HEK293 (cell line): ENCODE measurements at regions not wholly inside any gene's neighbourhood (a gene's known extent, or its start where the extent isn't known, plus 50 kb on each side); places are given as distances from the start of the nearest gene placed in this dataset.

Experiments used
- KLF16 ChIP-seq: fragments of 450-650 bp; formaldehyde crosslinking; IDR thresholded peaks from 2 replicates; pipeline ENCODE4 v1.5.1; 2017; ENCODE audit warnings: missing biosample characterization, missing genetic modification characterization
- MEIS1 ChIP-seq: sonication (generic); formaldehyde crosslinking; IDR thresholded peaks from 2 replicates; pipeline ENCODE4 v1.8.1; 2022; ENCODE audit warnings: missing genetic modification reagents, mild to moderate bottlenecking, borderline replicate concordance
- MYNN ChIP-seq: fragments of 450-650 bp; formaldehyde crosslinking; IDR thresholded peaks from 2 replicates; pipeline ENCODE4 v1.5.1; 2016; ENCODE audit warnings: missing biosample characterization, missing genetic modification characterization, borderline replicate concordance
- TCF7L2 ChIP-seq: IDR thresholded peaks from 2 replicates; pipeline ENCODE4 v1.6.1; 2011; ENCODE audit warnings: low read depth, mild to moderate bottlenecking, inconsistent platforms, low read length, moderate library complexity, borderline replicate concordance
- YY1 ChIP-seq: fragments of 450-650 bp; formaldehyde crosslinking; IDR thresholded peaks from 2 replicates; pipeline ENCODE4 v1.5.1; 2018; ENCODE audit warnings: missing biosample characterization, missing genetic modification characterization
- ZNF510 ChIP-seq: fragments of 450-650 bp; formaldehyde crosslinking; IDR thresholded peaks from 2 replicates; pipeline ENCODE4 v1.5.1; 2018; ENCODE audit warnings: mild to moderate bottlenecking, missing genetic modification characterization, missing biosample characterization; ENCODE audit not compliant: insufficient replicate concordance
- ZNF549 ChIP-seq: fragments of 450-650 bp; IDR thresholded peaks from 2 replicates; pipeline ENCODE4 v1.5.1; 2018; ENCODE audit warnings: missing biosample characterization, missing genetic modification characterization, mild to moderate bottlenecking, inconsistent platforms, moderate library complexity
- ZNF701 ChIP-seq: fragments of 450-650 bp; formaldehyde crosslinking; IDR thresholded peaks from 2 replicates; pipeline ENCODE4 v1.5.1; 2016; ENCODE audit warnings: missing biosample characterization, missing genetic modification characterization
- ZNF707 ChIP-seq: fragments of 450-650 bp; formaldehyde crosslinking; IDR thresholded peaks from 2 replicates; pipeline ENCODE4 v1.5.1; 2016; ENCODE audit warnings: missing biosample characterization, missing genetic modification characterization
- ZNF776 ChIP-seq: fragments of 450-650 bp; formaldehyde crosslinking; IDR thresholded peaks from 2 replicates; pipeline ENCODE4 v1.5.0; 2017; ENCODE audit warnings: missing biosample characterization, missing genetic modification characterization, borderline replicate concordance
- ZNF792 ChIP-seq: fragments of 450-650 bp; formaldehyde crosslinking; IDR thresholded peaks from 2 replicates; pipeline ENCODE4 v1.5.1; 2016; ENCODE audit warnings: missing biosample characterization, missing genetic modification characterization
- TF ChIP-seq, protein P1 (sequence below): fragments of 450-650 bp; formaldehyde crosslinking; IDR thresholded peaks from 2 replicates; pipeline ENCODE4 v1.5.1; 2016; ENCODE audit warnings: missing biosample characterization, missing genetic modification characterization
- TF ChIP-seq, protein P2 (sequence below): sonication (generic); formaldehyde crosslinking; IDR thresholded peaks from 2 replicates; pipeline ENCODE4 v1.8.1; 2022; ENCODE audit warnings: mild to moderate bottlenecking, moderate library complexity, missing genetic modification reagents

DNA sequence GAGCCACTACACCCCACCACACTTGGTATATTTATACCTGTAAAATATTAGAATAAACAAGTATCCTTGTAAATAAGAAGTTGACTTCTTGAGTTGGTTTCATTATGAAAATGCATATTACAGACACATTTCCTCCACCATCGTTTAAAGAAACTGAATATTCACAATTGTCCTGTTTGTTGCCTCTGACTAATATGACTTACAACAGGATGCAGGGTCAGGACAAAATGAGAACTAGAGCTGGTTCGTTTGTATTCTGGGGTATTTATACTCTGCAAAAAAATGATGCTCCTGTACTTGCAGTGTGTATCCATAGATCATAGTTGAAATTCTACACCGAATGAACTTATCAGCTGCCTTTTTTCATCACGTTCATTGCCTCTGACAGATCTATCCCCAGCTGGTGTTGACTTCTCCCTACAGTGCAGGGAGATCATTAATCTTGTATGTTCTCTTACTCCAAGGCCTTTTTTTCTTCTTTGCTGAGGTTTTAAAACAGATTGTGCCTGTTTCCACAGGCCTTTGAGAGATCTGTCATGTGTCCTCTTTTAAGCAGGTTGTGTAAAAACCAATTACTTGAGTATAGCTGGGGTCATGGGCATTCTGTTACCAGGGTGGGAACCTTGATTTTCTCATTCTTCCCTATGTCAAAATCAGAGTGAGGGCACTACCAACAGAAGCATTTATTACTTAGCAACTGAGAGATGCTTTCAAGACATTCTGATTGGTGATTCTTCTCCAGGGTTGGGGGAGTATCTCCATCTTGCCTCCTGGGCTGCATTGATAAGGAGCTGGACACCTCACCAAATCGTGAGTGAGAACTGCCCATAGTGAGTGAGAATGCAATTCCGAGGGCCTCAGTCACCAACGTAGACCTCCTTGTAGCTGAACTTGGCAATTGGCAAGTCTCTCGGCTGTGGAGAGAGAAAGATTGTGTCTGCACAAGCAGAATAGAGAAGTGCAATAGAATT is 78.8 kb upstream of the CD83 start:
- TF ChIP-seq, protein P1, sequence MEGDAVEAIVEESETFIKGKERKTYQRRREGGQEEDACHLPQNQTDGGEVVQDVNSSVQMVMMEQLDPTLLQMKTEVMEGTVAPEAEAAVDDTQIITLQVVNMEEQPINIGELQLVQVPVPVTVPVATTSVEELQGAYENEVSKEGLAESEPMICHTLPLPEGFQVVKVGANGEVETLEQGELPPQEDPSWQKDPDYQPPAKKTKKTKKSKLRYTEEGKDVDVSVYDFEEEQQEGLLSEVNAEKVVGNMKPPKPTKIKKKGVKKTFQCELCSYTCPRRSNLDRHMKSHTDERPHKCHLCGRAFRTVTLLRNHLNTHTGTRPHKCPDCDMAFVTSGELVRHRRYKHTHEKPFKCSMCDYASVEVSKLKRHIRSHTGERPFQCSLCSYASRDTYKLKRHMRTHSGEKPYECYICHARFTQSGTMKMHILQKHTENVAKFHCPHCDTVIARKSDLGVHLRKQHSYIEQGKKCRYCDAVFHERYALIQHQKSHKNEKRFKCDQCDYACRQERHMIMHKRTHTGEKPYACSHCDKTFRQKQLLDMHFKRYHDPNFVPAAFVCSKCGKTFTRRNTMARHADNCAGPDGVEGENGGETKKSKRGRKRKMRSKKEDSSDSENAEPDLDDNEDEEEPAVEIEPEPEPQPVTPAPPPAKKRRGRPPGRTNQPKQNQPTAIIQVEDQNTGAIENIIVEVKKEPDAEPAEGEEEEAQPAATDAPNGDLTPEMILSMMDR (tag by site-specific recombination) = no peak
- TF ChIP-seq YY1 (tag by site-specific recombination) (no peak), ZNF549 (tag by site-specific recombination) (no peak), KLF16 (tag by site-specific recombination) (no peak), TCF7L2 (no peak), MYNN (tag by site-specific recombination) (no peak), MEIS1 (CRISPR knock-in tag) (no peak), ZNF701 (tag by site-specific recombination) (no peak), ZNF707 (tag by site-specific recombination) (no peak), ZNF776 (tag by site-specific recombination) (no peak), ZNF792 (tag by site-specific recombination) (no peak), ZNF510 (no peak)
- TF ChIP-seq, protein P2, sequence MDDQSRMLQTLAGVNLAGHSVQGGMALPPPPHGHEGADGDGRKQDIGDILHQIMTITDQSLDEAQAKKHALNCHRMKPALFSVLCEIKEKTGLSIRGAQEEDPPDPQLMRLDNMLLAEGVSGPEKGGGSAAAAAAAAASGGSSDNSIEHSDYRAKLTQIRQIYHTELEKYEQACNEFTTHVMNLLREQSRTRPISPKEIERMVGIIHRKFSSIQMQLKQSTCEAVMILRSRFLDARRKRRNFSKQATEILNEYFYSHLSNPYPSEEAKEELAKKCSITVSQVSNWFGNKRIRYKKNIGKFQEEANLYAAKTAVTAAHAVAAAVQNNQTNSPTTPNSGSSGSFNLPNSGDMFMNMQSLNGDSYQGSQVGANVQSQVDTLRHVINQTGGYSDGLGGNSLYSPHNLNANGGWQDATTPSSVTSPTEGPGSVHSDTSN (CRISPR knock-in tag) = no peak
